ENCODE measurements at regions not wholly inside any gene's neighbourhood (a gene's known extent, or its start where the extent isn't known, plus 50 kb on each side); places are given as distances from the start of the nearest gene placed in this dataset.

DNA sequence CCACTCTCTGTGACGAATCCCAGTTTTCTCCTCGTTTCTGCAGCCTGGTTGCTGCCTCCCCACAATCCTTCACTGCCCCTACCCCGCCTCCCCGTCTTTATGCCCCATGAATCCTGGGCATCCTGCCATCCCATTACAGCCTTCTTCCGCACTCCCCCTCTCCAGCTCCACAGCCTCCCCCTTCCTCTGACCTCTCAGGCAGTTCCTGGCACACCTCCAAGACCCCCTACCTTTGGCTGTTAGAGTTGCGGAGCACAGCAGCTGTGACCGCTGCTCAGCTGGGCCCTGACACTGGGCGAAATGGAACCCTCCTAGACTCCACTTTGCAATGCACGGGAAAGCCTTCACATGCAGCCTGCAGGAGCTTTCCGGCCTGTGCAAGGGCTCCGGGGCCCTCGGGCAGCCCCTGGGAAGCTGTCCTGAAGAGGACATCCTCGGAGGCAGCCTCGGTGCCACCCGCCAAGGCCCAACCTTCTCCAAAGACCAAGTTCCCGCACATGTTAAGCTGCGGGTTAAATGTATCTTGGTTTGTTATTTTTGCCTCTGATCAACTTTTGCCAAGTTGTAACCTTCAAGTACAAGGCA is 400.7 kb upstream of the MKI67 start:
- TF ChIP-seq EZH2 (IDR thresholded peaks at IDR 0.05): no peak
- TF ChIP-seq, protein P1, sequence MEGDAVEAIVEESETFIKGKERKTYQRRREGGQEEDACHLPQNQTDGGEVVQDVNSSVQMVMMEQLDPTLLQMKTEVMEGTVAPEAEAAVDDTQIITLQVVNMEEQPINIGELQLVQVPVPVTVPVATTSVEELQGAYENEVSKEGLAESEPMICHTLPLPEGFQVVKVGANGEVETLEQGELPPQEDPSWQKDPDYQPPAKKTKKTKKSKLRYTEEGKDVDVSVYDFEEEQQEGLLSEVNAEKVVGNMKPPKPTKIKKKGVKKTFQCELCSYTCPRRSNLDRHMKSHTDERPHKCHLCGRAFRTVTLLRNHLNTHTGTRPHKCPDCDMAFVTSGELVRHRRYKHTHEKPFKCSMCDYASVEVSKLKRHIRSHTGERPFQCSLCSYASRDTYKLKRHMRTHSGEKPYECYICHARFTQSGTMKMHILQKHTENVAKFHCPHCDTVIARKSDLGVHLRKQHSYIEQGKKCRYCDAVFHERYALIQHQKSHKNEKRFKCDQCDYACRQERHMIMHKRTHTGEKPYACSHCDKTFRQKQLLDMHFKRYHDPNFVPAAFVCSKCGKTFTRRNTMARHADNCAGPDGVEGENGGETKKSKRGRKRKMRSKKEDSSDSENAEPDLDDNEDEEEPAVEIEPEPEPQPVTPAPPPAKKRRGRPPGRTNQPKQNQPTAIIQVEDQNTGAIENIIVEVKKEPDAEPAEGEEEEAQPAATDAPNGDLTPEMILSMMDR (IDR thresholded peaks at IDR 0.05 in 2 of 3, conservative IDR thresholded peaks at IDR 0.05 in 1 of 3; ENCODE audit: borderline replicate concordance in 1 of 3, insufficient read depth in 1 of 3, low read depth in 2 of 3, low read length in 2 of 3): no peak
- no peak for TF ChIP-seq TCF7L2 (IDR thresholded peaks at IDR 0.05; ENCODE audit: borderline replicate concordance, extremely low read depth, insufficient read depth, insufficient read length)
- no peak for TF ChIP-seq MAX (IDR thresholded peaks at IDR 0.05)
